HepG2 (cell line): ENCODE measurements at regions not wholly inside any gene's neighbourhood (a gene's known extent, or its start where the extent isn't known, plus 50 kb on each side); places are given as distances from the start of the nearest gene placed in this dataset.

Experiments
- ATAC-seq: fragments of 200-7000 bp; cut with Tn5 transposase; 3 replicates; pipeline ENCODE4 v1.9.1; 2020; ENCODE audit warnings: mild to moderate bottlenecking, moderate library complexity
- BruUV-seq: library from RNA; stranded (reverse); fragments of 400-500 nt; replicated peaks from 2 replicates; lab custom pipeline; 2021; lab: Mats Ljungman, UMichigan
- CTCF ChIA-PET: fragments of 300-600 bp; formaldehyde crosslinking; extraction: SDS; loops from one replicate; lab custom pipeline; 2021; ENCODE audit warnings: low total read pairs, inconsistent platforms, low intra/inter-chr PET ratio; lab: Yijun Ruan, JAX
- POLR2A ChIA-PET: fragments of 350-600 bp; sonication (Branson Sonifier 250); formaldehyde crosslinking; loops from one replicate; lab custom pipeline; 2020; ENCODE audit warnings: antibody characterized with exemption, inconsistent platforms; lab: Yijun Ruan, JAX
- DNase-seq: peaks from one replicate; pipeline ENCODE4 v3.0.0-alpha.2; 2015; ENCODE audit warnings: low spot score
- FAIRE-seq: peaks from 3 replicates; lab custom pipeline; 2011; peaks lifted over from hg19 to GRCh38; lab: Jason Lieb, UNC
- H2AFZ ChIP-seq: one replicate; pipeline ENCODE4 v1.6.1; 2011; ENCODE audit warnings: low read length, inconsistent platforms
- H3K27ac ChIP-seq: fragments of 300-600 bp; 3 replicates; pipeline ENCODE4 v1.8.0; 2011; ENCODE audit warnings: mixed run types, mild to moderate bottlenecking, mixed read lengths, low read length, inconsistent platforms; ENCODE audit not compliant: insufficient read depth; ENCODE audit errors: extremely low read length
- H3K27me3 ChIP-seq, 2 experiments: fragments of 200-600 bp in 1 of 2; 2 replicates in 1 of 2; 3 replicates in 1 of 2; pipeline versions ENCODE4 v1.6.0 to v1.8.0; 2011; ENCODE audit warnings: low read length in 2 of 2, mild to moderate bottlenecking in 2 of 2, moderate library complexity in 2 of 2, inconsistent platforms in 1 of 2; ENCODE audit not compliant: insufficient read depth in 2 of 2, control insufficient read depth in 1 of 2
- H3K36me3 ChIP-seq, 2 experiments: fragments of 200-600 bp in 1 of 2; replicated peaks in 1 of 2; 2 replicates in 1 of 2; 3 replicates in 1 of 2; pipeline versions ENCODE4 v1.5.1 to v1.8.0; 2011; ENCODE audit warnings: low read length in 2 of 2, inconsistent platforms in 1 of 2; ENCODE audit not compliant: insufficient read depth in 2 of 2, control insufficient read depth in 1 of 2
- H3K4me1 ChIP-seq: 2 replicates; pipeline ENCODE4 v1.5.1; 2012; ENCODE audit warnings: low read length, inconsistent platforms; ENCODE audit not compliant: insufficient read depth
- H3K4me2 ChIP-seq: 2 replicates; pipeline ENCODE4 v1.6.0; 2011; ENCODE audit warnings: low read depth, low read length, inconsistent platforms
- H3K4me3 ChIP-seq, 3 experiments: fragments of 200-600 bp in 1 of 3; sonication (generic), shearing (Covaris generic) in 1 of 3; replicated peaks in 1 of 3; 2 replicates each; pipeline ENCODE4 v1.5.1; 2011 to 2016; ENCODE audit warnings: low read length in 3 of 3, inconsistent platforms in 2 of 3, low read depth in 2 of 3, mild to moderate bottlenecking in 2 of 3, control low read depth in 1 of 3, mixed read lengths in 1 of 3; ENCODE audit not compliant: insufficient read depth in 1 of 3
- H3K79me2 ChIP-seq: one replicate; pipeline ENCODE4 v1.6.1; 2011; ENCODE audit warnings: low read length, inconsistent platforms; ENCODE audit not compliant: insufficient read depth
- H3K9ac ChIP-seq: 2 replicates; pipeline ENCODE4 v1.6.0; 2011; ENCODE audit warnings: mild to moderate bottlenecking, low read depth, low read length, inconsistent platforms; ENCODE audit not compliant: insufficient read depth
- H3K9me3 ChIP-seq: 2 replicates; pipeline ENCODE4 v1.5.1; 2012; ENCODE audit warnings: mild to moderate bottlenecking, low read length
- H4K20me1 ChIP-seq: 2 replicates; pipeline ENCODE4 v1.6.0; 2011; ENCODE audit warnings: inconsistent platforms, mild to moderate bottlenecking, low read length, moderate library complexity; ENCODE audit not compliant: insufficient read depth
- ASH2L ChIP-seq: fragments of 300-600, 200-600 bp; sonication (generic); IDR thresholded peaks from 2 replicates; pipeline ENCODE4 v1.7.0; 2017; ENCODE audit warnings: low read depth, mild to moderate bottlenecking, moderate library complexity, mixed read lengths, low read length; ENCODE audit not compliant: insufficient read length
- ATF4 ChIP-seq, 2 experiments: fragments of 450-650 bp in 1 of 2; sonication (generic) in 1 of 2; formaldehyde crosslinking; IDR thresholded peaks; 2 replicates each; pipeline versions ENCODE4 v1.5.0 to v1.8.0; 2020 to 2022; ENCODE audit warnings: mild to moderate bottlenecking in 1 of 2, missing genetic modification reagents in 1 of 2
- BCL6 ChIP-seq: IDR thresholded peaks from 2 replicates; pipeline ENCODE4 v1.6.1; 2016; ENCODE audit warnings: missing genetic modification reagents, missing compliant biosample characterization
- BRF2 ChIP-seq: sonication (generic); formaldehyde crosslinking; IDR thresholded peaks from 2 replicates; pipeline ENCODE4 v1.8.1; 2022; ENCODE audit warnings: mild to moderate bottlenecking, missing genetic modification reagents
- ERF ChIP-seq: IDR thresholded peaks from 2 replicates; pipeline ENCODE4 v1.6.1; 2018; ENCODE audit warnings: missing biosample characterization, missing genetic modification reagents
- KDM4B ChIP-seq: sonication (generic); formaldehyde crosslinking; IDR thresholded peaks from 2 replicates; pipeline ENCODE4 v1.4.0; 2020; ENCODE audit warnings: missing genetic modification reagents
- SMAD1 ChIP-seq: sonication (generic); formaldehyde crosslinking; IDR thresholded peaks from 2 replicates; pipeline ENCODE4 v1.4.0; 2020; ENCODE audit warnings: missing genetic modification reagents, low read depth, mild to moderate bottlenecking, borderline replicate concordance
- SMC3 ChIP-seq: IDR thresholded peaks from 2 replicates; pipeline ENCODE4 v1.6.1; 2011; ENCODE audit warnings: low read length, improper control_type of control experiment
- SP4 ChIP-seq: sonication (generic); formaldehyde crosslinking; IDR thresholded peaks from 2 replicates; pipeline ENCODE4 v1.8.1; 2023; ENCODE audit warnings: mild to moderate bottlenecking, missing genetic modification reagents
- ZNF644 ChIP-seq: IDR thresholded peaks from 2 replicates; pipeline ENCODE4 v1.6.1; 2016; ENCODE audit warnings: low read depth
- ZNF781 ChIP-seq: sonication (generic); formaldehyde crosslinking; IDR thresholded peaks from 2 replicates; pipeline ENCODE4 v1.5.1; 2020; ENCODE audit warnings: borderline replicate concordance, mild to moderate bottlenecking, missing genetic modification reagents; ENCODE audit errors: not compliant biosample characterization
- WGBS: methylation state at CpG from one replicate; pipeline ENCODE4 v1.1.6; 2017; ENCODE audit warnings: low lambda C conversion rate; 5-methylcytosine and 5-hydroxymethylcytosine counted together
- in situ Hi-C: cut with HindIII; loops from 2 replicates; pipeline ENCODE4 v1.10.0; 2017; ENCODE audit warnings: low pct_unique_long_range_greater_than_20kb; ENCODE audit not compliant: extremely low pct_ligation_motif_present
- intact Hi-C: fragments of 100-400 bp; cut with micrococcal nuclease; formaldehyde crosslinking; loops from one replicate; pipeline ENCODE4 v1.10.0; 2022; ENCODE audit not compliant: unreplicated experiment

- DNase-seq: no peak
- Histone ChIP-seq H4K20me1 (no peaks in the 10 kb centered on the region), H3K9me3 (peaks cover 17% of the 10 kb centered on the region), H3K27me3 (no peaks in the 10 kb centered on the region), H3K4me3 (no peak overlapping the region), H3K9ac (no peak overlapping the region), H2AFZ (no peak overlapping the region), H3K27ac (no peak overlapping the region), H3K36me3 (no peaks in the 10 kb centered on the region), H3K4me1 (no peaks in the 10 kb centered on the region), H3K79me2 (no peaks in the 10 kb centered on the region), H3K4me2 (no peak overlapping the region)
- ChIA-PET POLR2A (no interaction called here), CTCF (no interaction called here)
- no TSS peak for BruUV-seq
- in situ Hi-C loops: no loop called here
- no peak for ATAC-seq
- FAIRE-seq: no peak
- WGBS: 55% methylated on average over 3 of the region's 3 CpGs
- intact Hi-C loops: no loop called here
- TF ChIP-seq SMC3 (no peak), KDM4B (no peak)
Measured at GRCh38 chr18:34001376-34001775, 223.3 kb downstream of the NOL4 start.

GRCh38 chr18:33987206-33987605 lies 237.5 kb downstream of the NOL4 start:
- H3K36me3 ChIP-seq: no peaks in the 10 kb centered on the region
- H3K79me2 ChIP-seq: no peaks in the 10 kb centered on the region
- no peak for FAIRE-seq
- H3K4me1 ChIP-seq: no peaks in the 10 kb centered on the region
- DNase-seq: no peak
- in situ Hi-C loops: no loop called here
- WGBS: 37% methylated on average over 3 of the region's 3 CpGs
- H3K4me2 ChIP-seq: no peak overlapping the region
- H3K27ac ChIP-seq: no peak overlapping the region
- ATAC-seq: no peak
- H4K20me1 ChIP-seq: no peaks in the 10 kb centered on the region
- intact Hi-C loops: no loop called here
- H3K9ac ChIP-seq: no peak overlapping the region
- BruUV-seq: no TSS peak
- POLR2A ChIA-PET: no interaction called here
- CTCF ChIA-PET: no interaction called here
- no peaks in the 10 kb centered on the region; the same call in none of the 2 replicates for H3K9me3 ChIP-seq
- H3K27me3 ChIP-seq: no peaks in the 10 kb centered on the region
- TF ChIP-seq SP4 (CRISPR knock-in tag) (no peak), ASH2L (no peak), BRF2 (CRISPR knock-in tag) (no peak), ATF4 (CRISPR knock-in tag; IDR thresholded peaks at IDR 0.05) (no peak), BCL6 (CRISPR knock-in tag) (no peak), ZNF644 (CRISPR knock-in tag) (no peak), ERF (CRISPR knock-in tag) (no peak), SMAD1 (no peak), ZNF781 (CRISPR knock-in tag) (no peak)
- H2AFZ ChIP-seq: no peak overlapping the region
- H3K4me3 ChIP-seq: no peak overlapping the region
